Right lobe of liver (tissue), 6 donors: ENCODE measurements at regions not wholly inside any gene's neighbourhood (a gene's known extent, or its start where the extent isn't known, plus 50 kb on each side); places are given as distances from the start of the nearest gene placed in this dataset.

Source experiments
- ATAC-seq, 4 donors: fragments of 200-7000 bp; cut with Tn5 transposase; one replicate each; pipeline ENCODE4 v1.9.1; 2020; ENCODE audit warnings: mild to moderate bottlenecking in 4 of 4, moderate library complexity in 4 of 4
- DNase-seq, 3 donors: peaks; one replicate each; pipeline ENCODE4 v3.0.0-alpha.2; 2020
- H3K27ac ChIP-seq, 3 donors: fragments of 200-600 bp; one replicate each; pipeline ENCODE4 v1.8.0; 2022
- H3K27me3 ChIP-seq, 2 donors: fragments of 200-600 bp; one replicate each; pipeline ENCODE4 v1.8.0; 2022
- H3K36me3 ChIP-seq, 4 donors: fragments of 200-600 bp; sonication (generic) in 1 of 4; one replicate each; pipeline versions ENCODE4 v1.5.1 to v1.8.0; 2017 to 2022; ENCODE audit warnings: control low read depth in 1 of 4
- H3K4me1 ChIP-seq, 4 donors: fragments of 200-600 bp; sonication (generic) in 1 of 4; one replicate each; pipeline versions ENCODE4 v1.5.1 to v1.8.0; 2017 to 2022; ENCODE audit warnings: control low read depth in 1 of 4
- H3K4me3 ChIP-seq, 3 donors: fragments of 200-600 bp; one replicate each; pipeline ENCODE4 v1.8.0; 2022
- H3K9me3 ChIP-seq, 4 donors: fragments of 200-600 bp; sonication (generic) in 1 of 4; one replicate each; pipeline versions ENCODE4 v1.5.1 to v1.8.0; 2017 to 2022; ENCODE audit warnings: control low read depth in 1 of 4
- CTCF ChIP-seq, 4 donors: fragments of 200-600 bp in 3 of 4; fragments of 450-650 bp in 1 of 4; IDR thresholded peaks; one replicate each; pipeline versions ENCODE4 v1.5.1 to v1.8.0; 2016 to 2022; ENCODE audit warnings: antibody characterized with exemption in 4 of 4, mild to moderate bottlenecking in 2 of 4
- POLR2A ChIP-seq: fragments of 450-650 bp; IDR thresholded peaks from one replicate; pipeline ENCODE4 v1.6.1; 2017; ENCODE audit warnings: antibody characterized with exemption, mild to moderate bottlenecking
- WGBS: methylation state at CpG from one replicate; pipeline ENCODE4 v1.1.6; 2018; ENCODE audit warnings: low coverage, low lambda C conversion rate; ENCODE audit not compliant: insufficient coverage; ENCODE audit errors: missing lambda C conversion rate; 5-methylcytosine and 5-hydroxymethylcytosine counted together
- intact Hi-C, 2 donors: fragments of 100-400 bp; cut with DNase I; formaldehyde crosslinking; loops; one replicate each; pipeline versions ENCODE4 v1.11.2 to v1.14.1; 2022
- donor health status: DM: no; HTN: yes; CAD: no.
- donor health status: DM: no; HTN: no; CAD: no.
- donor health status: DM: no; HTN: no; CAD: no.
- donor health status: DM: no; HTN: yes; CAD: no.
- donor health status: DM: no; HTN: yes; CAD: no.

DNA sequence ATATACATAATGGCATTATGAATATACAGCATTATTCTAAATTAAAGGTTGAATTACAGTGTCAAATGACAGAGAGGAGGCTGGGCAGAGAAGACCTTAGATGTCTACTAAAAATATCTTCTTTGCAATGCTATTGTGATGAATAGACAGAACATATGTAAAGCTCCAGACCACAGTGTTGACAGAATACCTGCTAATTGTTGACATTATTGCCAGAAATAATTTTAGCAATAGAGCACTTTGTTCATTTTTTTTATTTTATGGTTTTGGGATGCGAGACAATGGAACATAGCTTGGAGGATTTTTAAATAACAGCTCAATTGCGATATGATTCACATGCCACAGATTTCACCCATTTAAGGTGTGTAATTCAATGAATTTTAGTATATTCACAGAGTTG is 508.8 kb downstream of the PSAT1 start:
- no peak overlapping the region for H3K4me3 ChIP-seq
- H3K27ac ChIP-seq = no peak overlapping the region
- intact Hi-C loops = no loop called here
- H3K4me1 ChIP-seq = no peaks in the 10 kb centered on the region
- H3K9me3 ChIP-seq = no peaks in the 10 kb centered on the region
- DNase-seq (no peak), ATAC-seq (no peak)
- no peak for TF ChIP-seq POLR2A
- TF ChIP-seq CTCF (IDR thresholded peaks at IDR 0.05) = no peak
- WGBS = 65% methylated on average over 2 of the region's 2 CpGs
- no peaks in the 10 kb centered on the region for H3K36me3 ChIP-seq
- no peaks in the 10 kb centered on the region for H3K27me3 ChIP-seq

GRCh38 chr9:78806492-78807160 is 509.7 kb downstream of the PSAT1 start:
- intact Hi-C loops = no loop called here
- Histone ChIP-seq H3K27me3 (no peaks in the 10 kb centered on the region), H3K36me3 (no peaks in the 10 kb centered on the region), H3K9me3 (no peaks in the 10 kb centered on the region), H3K27ac (no peak overlapping the region), H3K4me3 (no peak overlapping the region), H3K4me1 (no peaks in the 10 kb centered on the region)
- ATAC-seq (no peak), DNase-seq (no peak)
- TF ChIP-seq CTCF (IDR thresholded peaks at IDR 0.05) (no peak), POLR2A (no peak)
- WGBS = 66% methylated on average over 4 of the region's 4 CpGs

DNA sequence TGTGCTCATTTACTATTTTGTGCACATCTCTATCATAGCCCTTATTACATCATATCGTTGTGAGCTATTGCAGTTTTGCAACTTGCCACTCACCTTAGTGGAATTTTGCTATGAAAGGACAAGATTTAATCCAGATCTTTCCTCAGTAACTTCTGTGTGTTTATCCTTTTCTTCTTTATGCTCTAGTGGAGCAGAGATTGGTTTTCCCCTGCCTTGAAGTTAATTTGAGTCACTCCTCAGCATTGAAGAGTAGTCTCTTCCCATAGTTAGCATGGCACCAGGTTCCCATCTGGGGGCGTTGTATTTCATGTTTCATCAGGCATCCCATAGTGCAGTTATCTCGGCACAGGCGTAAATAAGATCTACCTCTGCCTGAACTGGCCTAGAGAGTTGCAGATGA is 510.4 kb downstream of the PSAT1 start:
- no peak overlapping the region for H3K4me3 ChIP-seq
- no peaks in the 10 kb centered on the region for H3K9me3 ChIP-seq
- TF ChIP-seq POLR2A (no peak), CTCF (IDR thresholded peaks at IDR 0.05) (no peak)
- no peaks in the 10 kb centered on the region for H3K36me3 ChIP-seq
- no peaks in the 10 kb centered on the region for H3K4me1 ChIP-seq
- DNase-seq = no peak
- H3K27me3 ChIP-seq = no peaks in the 10 kb centered on the region
- WGBS = 50% methylated on average over 4 of the region's 4 CpGs
- ATAC-seq = no peak
- H3K27ac ChIP-seq = no peak overlapping the region
- intact Hi-C loops = no loop called here

DNA sequence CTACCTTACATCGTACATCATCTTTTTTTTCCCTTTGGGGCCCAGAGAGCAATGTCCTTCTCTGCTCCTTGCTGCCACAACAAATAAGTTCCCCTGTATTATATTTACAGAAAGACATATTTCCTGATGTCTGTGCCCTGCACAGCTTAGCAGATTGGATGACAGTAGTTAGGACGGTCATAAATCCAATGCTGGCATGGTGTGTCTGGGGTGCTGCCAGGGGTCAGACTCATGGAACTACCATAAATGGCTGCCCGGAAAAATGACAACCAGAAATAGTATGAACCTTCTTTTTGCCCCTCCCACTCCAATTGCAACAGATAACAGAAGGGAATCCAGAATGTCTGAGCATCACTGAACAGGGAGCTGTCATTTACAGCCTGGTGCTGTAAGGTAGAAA is 511.1 kb downstream of the PSAT1 start:
- no peaks in the 10 kb centered on the region for H3K36me3 ChIP-seq
- DNase-seq (no peak), ATAC-seq (no peak)
- intact Hi-C loops = no loop called here
- H3K27ac ChIP-seq = no peak overlapping the region
- H3K4me1 ChIP-seq = no peaks in the 10 kb centered on the region
- no peaks in the 10 kb centered on the region for H3K9me3 ChIP-seq
- 71% methylated on average over 3 of the region's 3 CpGs for WGBS
- TF ChIP-seq CTCF (IDR thresholded peaks at IDR 0.05) (no peak), POLR2A (no peak)
- H3K27me3 ChIP-seq = no peaks in the 10 kb centered on the region
- H3K4me3 ChIP-seq = no peak overlapping the region
